SK-N-MC (cell line): ENCODE measurements at regions not wholly inside any gene's neighbourhood (a gene's known extent, or its start where the extent isn't known, plus 50 kb on each side); places are given as distances from the start of the nearest gene placed in this dataset.

Experiments
- EZH2 ChIP-seq: fragments of 200-600 bp; sonication (generic); IDR thresholded peaks from one replicate; pipeline ENCODE4 v1.6.1; 2017; ENCODE audit warnings: antibody characterized with exemption
- POLR2AphosphoS5 ChIP-seq: IDR thresholded peaks from 2 replicates; pipeline ENCODE4 v1.6.1; 2012; ENCODE audit warnings: mild to moderate bottlenecking, low read depth, low read length, borderline replicate concordance

- no peak for TF ChIP-seq EZH2
- TF ChIP-seq POLR2AphosphoS5 = no peak
Observed at GRCh38 chr6:74677463-74677862, 528.4 kb downstream of the COL12A1 start.
